Liver (tissue), 8 donors: ENCODE measurements at regions not wholly inside any gene's neighbourhood (a gene's known extent, or its start where the extent isn't known, plus 50 kb on each side); places are given as distances from the start of the nearest gene placed in this dataset.

Experiments used
- DNase-seq: peaks from one replicate; pipeline ENCODE4 v3.0.0-alpha.2; 2017; ENCODE audit warnings: low spot score
- H3K27ac ChIP-seq, 2 donors: one replicate each; pipeline ENCODE4 v1.7.0; 2013; ENCODE audit warnings: inconsistent platforms in 2 of 2, low read length in 2 of 2, control low read depth in 1 of 2, low read depth in 1 of 2, mild to moderate bottlenecking in 1 of 2
- H3K27me3 ChIP-seq, 4 donors: one replicate each; pipeline versions ENCODE4 v1.6.1 to v1.7.0; 2013; ENCODE audit warnings: low read length in 3 of 4, inconsistent platforms in 1 of 4, mild to moderate bottlenecking in 1 of 4, moderate library complexity in 1 of 4; ENCODE audit not compliant: control insufficient read depth in 4 of 4, insufficient read depth in 4 of 4
- H3K36me3 ChIP-seq, 4 donors: one replicate each; pipeline versions ENCODE4 v1.6.1 to v1.7.0; 2013; ENCODE audit warnings: low read length in 3 of 4, mild to moderate bottlenecking in 3 of 4, low read depth in 1 of 4, moderate library complexity in 1 of 4; ENCODE audit not compliant: control insufficient read depth in 4 of 4, insufficient read depth in 3 of 4
- H3K4me1 ChIP-seq, 4 donors: one replicate each; pipeline versions ENCODE4 v1.6.1 to v1.7.0; 2013; ENCODE audit warnings: low read length in 3 of 4, mild to moderate bottlenecking in 3 of 4, moderate library complexity in 1 of 4; ENCODE audit not compliant: control insufficient read depth in 4 of 4, insufficient read depth in 4 of 4
- H3K4me3 ChIP-seq, 3 donors: one replicate each; pipeline versions ENCODE4 v1.6.1 to v1.7.0; 2013; ENCODE audit warnings: low read length in 3 of 3, control low read depth in 1 of 3, low read depth in 1 of 3, mild to moderate bottlenecking in 1 of 3
- H3K9ac ChIP-seq, 2 donors: one replicate each; pipeline ENCODE4 v1.7.0; 2013; ENCODE audit warnings: low read length in 2 of 2, mild to moderate bottlenecking in 2 of 2, moderate library complexity in 2 of 2, control low read depth in 1 of 2, low read depth in 1 of 2
- H3K9me3 ChIP-seq, 4 donors: one replicate each; pipeline versions ENCODE4 v1.6.1 to v1.7.0; 2013; ENCODE audit warnings: low read length in 3 of 4; ENCODE audit not compliant: control insufficient read depth in 4 of 4
- ATF3 ChIP-seq: IDR thresholded peaks from 2 replicates; pipeline ENCODE4 v1.6.1; 2016; ENCODE audit warnings: antibody characterized with exemption
- CTCF ChIP-seq: fragments of 150-350 bp; IDR thresholded peaks from 2 replicates; pipeline ENCODE4 v1.5.1; 2017; ENCODE audit warnings: improper control_type of control experiment, low read depth, low read length; ENCODE audit not compliant: missing input control
- EGR1 ChIP-seq, 2 donors: IDR thresholded peaks; 2 replicates each; pipeline ENCODE4 v1.6.1; 2016 to 2018; ENCODE audit warnings: antibody characterized with exemption in 2 of 2, low read depth in 2 of 2
- FOXA1 ChIP-seq: IDR thresholded peaks from 2 replicates; pipeline ENCODE4 v1.6.1; 2016; ENCODE audit warnings: antibody characterized with exemption
- FOXA2 ChIP-seq: IDR thresholded peaks from 2 replicates; pipeline ENCODE4 v1.6.1; 2016; ENCODE audit warnings: antibody characterized with exemption
- GABPA ChIP-seq, 2 donors: IDR thresholded peaks in 1 of 2; conservative IDR thresholded peaks in 1 of 2; 2 replicates each; pipeline ENCODE4 v1.6.1; 2016; ENCODE audit warnings: antibody characterized with exemption in 2 of 2, mild to moderate bottlenecking in 1 of 2, moderate library complexity in 1 of 2
- HNF4A ChIP-seq, 2 donors: conservative IDR thresholded peaks; 2 replicates each; pipeline ENCODE4 v1.6.1; 2016; ENCODE audit warnings: antibody characterized with exemption in 2 of 2, mild to moderate bottlenecking in 2 of 2
- HNF4G ChIP-seq: IDR thresholded peaks from 2 replicates; pipeline ENCODE4 v1.6.1; 2016; ENCODE audit warnings: antibody characterized with exemption
- JUND ChIP-seq, 2 donors: IDR thresholded peaks; 2 replicates each; pipeline ENCODE4 v1.6.1; 2016; ENCODE audit warnings: antibody characterized with exemption in 2 of 2
- MAX ChIP-seq: IDR thresholded peaks from 2 replicates; pipeline ENCODE4 v1.6.1; 2016; ENCODE audit warnings: antibody characterized with exemption
- NR2F2 ChIP-seq: IDR thresholded peaks from 2 replicates; pipeline ENCODE4 v1.6.1; 2016; ENCODE audit warnings: antibody characterized with exemption
- RAD21 ChIP-seq, 2 donors: IDR thresholded peaks; 2 replicates each; pipeline ENCODE4 v1.6.1; 2016; ENCODE audit warnings: antibody characterized with exemption in 2 of 2, mild to moderate bottlenecking in 2 of 2
- RXRA ChIP-seq, 2 donors: IDR thresholded peaks; 2 replicates each; pipeline ENCODE4 v1.6.1; 2017 to 2018; ENCODE audit warnings: antibody characterized with exemption in 2 of 2, mild to moderate bottlenecking in 1 of 2
- SP1 ChIP-seq: IDR thresholded peaks from 2 replicates; pipeline ENCODE4 v1.6.1; 2018; ENCODE audit warnings: antibody characterized with exemption, mild to moderate bottlenecking
- TAF1 ChIP-seq: conservative IDR thresholded peaks from 2 replicates; pipeline ENCODE4 v1.6.1; 2016; ENCODE audit warnings: antibody characterized with exemption, mild to moderate bottlenecking
- YY1 ChIP-seq: IDR thresholded peaks from 2 replicates; pipeline ENCODE4 v1.6.1; 2016; ENCODE audit warnings: antibody characterized with exemption, mild to moderate bottlenecking
- ZBTB33 ChIP-seq: IDR thresholded peaks from 2 replicates; pipeline ENCODE4 v1.6.1; 2016; ENCODE audit warnings: antibody characterized with exemption
- WGBS: extraction: QIAGEN DNeasy Blood & Tissue Kit; methylation state at CpG from one replicate; pipeline ENCODE4 v1.1.7; 2013; 5-methylcytosine and 5-hydroxymethylcytosine counted together
- TF ChIP-seq, protein P1 (sequence below): IDR thresholded peaks from 2 replicates; pipeline ENCODE4 v1.6.1; 2016; ENCODE audit warnings: antibody characterized with exemption, mild to moderate bottlenecking
- donor health status: healthy.
- donor health status: healthy.
- donor health status: healthy.
- donor health status: healthy.
- donor health status: healthy.

- Histone ChIP-seq H3K4me1 (no peaks in the 10 kb centered on the region), H3K9ac (no peak overlapping the region), H3K27ac (no peak overlapping the region), H3K36me3 (no peaks in the 10 kb centered on the region), H3K9me3 (no peaks in the 10 kb centered on the region), H3K27me3 (no peaks in the 10 kb centered on the region), H3K4me3 (no peak overlapping the region)
- no peak for DNase-seq
- 89% methylated on average over 4 of the region's 4 CpGs for WGBS
- TF ChIP-seq, protein P1, sequence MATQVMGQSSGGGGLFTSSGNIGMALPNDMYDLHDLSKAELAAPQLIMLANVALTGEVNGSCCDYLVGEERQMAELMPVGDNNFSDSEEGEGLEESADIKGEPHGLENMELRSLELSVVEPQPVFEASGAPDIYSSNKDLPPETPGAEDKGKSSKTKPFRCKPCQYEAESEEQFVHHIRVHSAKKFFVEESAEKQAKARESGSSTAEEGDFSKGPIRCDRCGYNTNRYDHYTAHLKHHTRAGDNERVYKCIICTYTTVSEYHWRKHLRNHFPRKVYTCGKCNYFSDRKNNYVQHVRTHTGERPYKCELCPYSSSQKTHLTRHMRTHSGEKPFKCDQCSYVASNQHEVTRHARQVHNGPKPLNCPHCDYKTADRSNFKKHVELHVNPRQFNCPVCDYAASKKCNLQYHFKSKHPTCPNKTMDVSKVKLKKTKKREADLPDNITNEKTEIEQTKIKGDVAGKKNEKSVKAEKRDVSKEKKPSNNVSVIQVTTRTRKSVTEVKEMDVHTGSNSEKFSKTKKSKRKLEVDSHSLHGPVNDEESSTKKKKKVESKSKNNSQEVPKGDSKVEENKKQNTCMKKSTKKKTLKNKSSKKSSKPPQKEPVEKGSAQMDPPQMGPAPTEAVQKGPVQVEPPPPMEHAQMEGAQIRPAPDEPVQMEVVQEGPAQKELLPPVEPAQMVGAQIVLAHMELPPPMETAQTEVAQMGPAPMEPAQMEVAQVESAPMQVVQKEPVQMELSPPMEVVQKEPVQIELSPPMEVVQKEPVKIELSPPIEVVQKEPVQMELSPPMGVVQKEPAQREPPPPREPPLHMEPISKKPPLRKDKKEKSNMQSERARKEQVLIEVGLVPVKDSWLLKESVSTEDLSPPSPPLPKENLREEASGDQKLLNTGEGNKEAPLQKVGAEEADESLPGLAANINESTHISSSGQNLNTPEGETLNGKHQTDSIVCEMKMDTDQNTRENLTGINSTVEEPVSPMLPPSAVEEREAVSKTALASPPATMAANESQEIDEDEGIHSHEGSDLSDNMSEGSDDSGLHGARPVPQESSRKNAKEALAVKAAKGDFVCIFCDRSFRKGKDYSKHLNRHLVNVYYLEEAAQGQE: no peak
- TF ChIP-seq JUND (IDR thresholded peaks at IDR 0.05): no peak
- TF ChIP-seq HNF4G: no peak
- no peak for TF ChIP-seq SP1
- no peak for TF ChIP-seq YY1
- no peak for TF ChIP-seq ATF3
- no peak for TF ChIP-seq RXRA (IDR thresholded peaks at IDR 0.05)
- TF ChIP-seq EGR1 (IDR thresholded peaks at IDR 0.05; ENCODE audit: low read depth in 2 of 2): no peak
- no peak for TF ChIP-seq TAF1
- no peak for TF ChIP-seq FOXA2
- no peak for TF ChIP-seq MAX
These were observed 304.7 kb upstream of the SGK1 start for GRCh38 chr6:134622382-134623173.

- Histone ChIP-seq H3K36me3 (no peaks in the 10 kb centered on the region), H3K27me3 (no peaks in the 10 kb centered on the region), H3K27ac (no peak overlapping the region), H3K9me3 (no peaks in the 10 kb centered on the region), H3K4me1 (no peaks in the 10 kb centered on the region), H3K4me3 (no peak overlapping the region), H3K9ac (no peak overlapping the region)
- no peak for DNase-seq
- TF ChIP-seq RXRA (IDR thresholded peaks at IDR 0.05) (no peak), RAD21 (IDR thresholded peaks at IDR 0.05) (no peak), HNF4G (no peak), CTCF (no peak), YY1 (no peak), FOXA1 (no peak), GABPA (IDR thresholded peaks at IDR 0.05 in 1 of 2, conservative IDR thresholded peaks at IDR 0.05 in 1 of 2) (no peak), ATF3 (no peak), NR2F2 (no peak), ZBTB33 (no peak), HNF4A (conservative IDR thresholded peaks at IDR 0.05) (no peak), MAX (no peak), JUND (IDR thresholded peaks at IDR 0.05) (no peak), TAF1 (no peak), FOXA2 (no peak)
These were observed 303.9 kb upstream of the SGK1 start for GRCh38 chr6:134621858-134622257.
